Superior temporal gyrus (tissue), 1 donor: ENCODE measurements at regions not wholly inside any gene's neighbourhood (a gene's known extent, or its start where the extent isn't known, plus 50 kb on each side); places are given as distances from the start of the nearest gene placed in this dataset.
"Not testable (repeated sequence)": the region's sequence is repeated elsewhere in the genome, so short reads cannot be mapped to it uniquely, and the experiment has no call there.

Experiments
- DNase-seq: peaks from one replicate; pipeline ENCODE4 v3.0.0-alpha.2; 2016; ENCODE audit errors: extremely low spot score

DNA sequence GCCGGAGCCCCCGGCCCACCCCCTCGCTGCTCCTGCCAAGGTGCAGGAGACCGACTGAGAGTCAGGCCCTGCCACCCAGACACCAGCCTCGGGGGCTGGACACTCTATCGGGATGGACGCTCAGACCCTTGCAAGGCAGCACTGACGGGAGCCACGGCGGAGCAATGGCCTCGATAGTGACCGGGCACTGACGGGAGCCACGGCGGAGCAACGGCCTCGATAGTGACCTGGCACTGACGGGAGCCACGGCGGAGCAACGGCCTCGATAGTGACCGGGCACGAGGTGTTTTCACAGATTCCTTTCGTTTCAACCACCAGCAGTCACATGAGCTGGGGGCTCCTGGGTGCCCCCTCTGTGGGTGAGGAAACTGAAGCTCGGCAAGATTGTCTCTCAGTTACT is 123.6 kb upstream of the PPP1R26 start:
- no peak for DNase-seq

DNA sequence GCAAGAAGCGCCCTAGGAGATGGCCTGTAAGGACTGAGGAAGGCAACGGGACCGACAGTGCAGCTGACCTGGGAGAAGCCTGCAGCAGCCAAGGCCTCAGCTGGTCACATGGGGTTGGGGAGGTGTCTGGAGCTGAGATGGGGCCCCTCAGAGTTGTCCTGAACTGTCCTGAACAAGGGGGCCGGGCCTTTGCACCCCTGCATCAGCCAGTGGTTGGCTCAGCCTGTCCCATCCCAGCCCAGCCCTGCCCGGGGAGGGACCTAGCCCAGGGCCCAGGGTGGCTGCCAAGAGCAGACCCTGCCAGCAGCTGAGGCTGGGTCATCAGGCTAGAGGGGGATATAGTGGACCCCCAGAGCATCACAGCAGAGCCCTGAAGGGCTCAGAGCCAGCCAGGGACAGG is 122.8 kb upstream of the PPP1R26 start:
- no peak for DNase-seq

DNA sequence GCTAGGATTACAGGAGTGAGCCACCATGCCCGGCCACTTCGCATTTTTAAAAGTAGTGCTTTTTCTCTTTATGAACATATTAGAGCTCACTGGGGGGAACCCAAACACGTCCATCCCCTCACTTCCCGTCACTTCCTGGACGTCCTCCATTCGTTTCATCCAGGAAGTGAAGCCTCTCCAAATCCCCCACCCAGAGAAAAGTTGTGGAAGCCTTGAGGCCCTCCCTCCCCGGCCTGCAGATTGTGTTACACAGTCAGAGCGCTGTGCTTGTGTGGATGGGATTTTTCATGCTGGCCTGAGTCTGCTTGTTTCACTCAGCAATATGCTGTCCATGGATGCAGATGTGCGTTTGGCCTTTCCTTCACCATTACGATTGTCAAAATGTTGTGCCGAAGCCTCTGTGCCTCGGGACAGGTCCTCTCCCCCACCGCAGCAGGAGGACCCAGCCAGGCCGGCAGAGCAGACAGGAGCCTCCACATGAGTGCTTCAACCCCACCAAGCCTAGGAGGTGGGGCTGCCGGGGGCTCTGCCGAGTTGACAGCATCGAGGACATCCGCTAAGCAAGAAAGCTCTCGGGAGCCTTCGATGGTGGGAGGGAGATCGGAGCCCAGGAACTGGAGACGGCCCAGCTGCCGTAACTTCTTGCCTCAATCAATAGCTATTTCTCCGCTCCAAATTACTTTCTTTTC is 121.6 kb upstream of the PPP1R26 start:
- no peak for DNase-seq

DNA sequence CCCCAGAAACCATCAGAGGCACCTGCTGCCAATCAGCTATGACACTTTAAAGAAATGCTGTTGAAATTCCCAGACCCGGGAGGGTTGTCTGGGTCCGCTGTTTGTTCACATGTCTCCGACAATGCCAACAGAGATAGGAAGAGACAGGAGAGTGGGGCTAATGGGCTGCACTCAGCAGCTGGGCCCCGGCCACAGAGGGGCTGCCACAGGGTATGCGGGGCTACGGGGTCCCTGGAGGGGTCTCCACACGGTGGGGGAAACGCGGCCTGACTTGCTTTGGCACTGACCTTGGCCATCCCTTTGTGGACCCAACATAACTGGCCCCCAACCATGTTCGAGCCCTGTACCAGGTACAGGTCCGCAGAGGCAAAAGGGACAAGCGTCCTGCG is 121.0 kb upstream of the PPP1R26 start:
- DNase-seq: no peak

- DNase-seq: no peak
Measured at GRCh38 chr9:135359764-135360163, 119.8 kb upstream of the PPP1R26 start.

DNA sequence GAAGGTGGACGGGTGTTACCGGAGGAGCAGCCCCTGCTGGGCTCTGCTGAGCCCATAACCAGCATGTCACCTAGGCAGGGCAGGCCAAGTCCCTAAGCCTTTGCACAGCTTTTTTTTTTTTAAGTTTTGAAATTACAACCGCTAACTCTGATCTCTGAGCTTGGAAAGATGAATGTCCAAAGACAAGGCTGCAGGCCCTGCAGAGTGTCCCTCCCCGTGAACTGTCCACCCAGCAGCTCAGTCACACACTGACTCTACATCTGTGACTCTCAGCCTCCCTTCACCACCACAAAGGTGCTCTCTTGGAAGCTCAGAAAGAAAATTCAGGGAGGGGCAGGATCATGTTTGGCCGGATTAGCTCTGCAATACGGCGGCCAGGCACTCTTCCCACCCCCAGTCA is 119.0 kb upstream of the PPP1R26 start:
- DNase-seq: no peak

- not testable (repeated sequence) for DNase-seq
Measured at GRCh38 chr9:135361668-135362067, 117.9 kb upstream of the PPP1R26 start.

DNA sequence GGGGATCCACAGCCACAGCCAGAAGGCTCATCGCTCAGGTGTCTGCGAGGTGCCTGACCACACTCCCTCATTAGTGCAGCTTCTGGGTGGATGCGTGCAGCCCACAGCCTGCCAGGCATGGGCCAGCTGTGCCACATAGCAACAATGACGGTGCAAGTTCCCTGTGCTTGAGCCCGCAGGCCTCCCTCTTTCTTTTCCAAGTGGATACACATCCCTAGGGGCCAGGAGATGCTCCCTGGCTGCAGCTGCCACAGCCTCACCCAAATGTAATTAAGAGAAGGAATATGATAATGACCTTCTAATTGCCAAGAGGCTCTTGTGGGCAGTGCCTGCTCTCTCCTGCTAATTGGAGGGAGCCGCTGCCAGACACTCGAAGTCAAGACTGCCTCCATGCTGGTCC is 116.0 kb upstream of the PPP1R26 start:
- no peak for DNase-seq

- no peak for DNase-seq
Measured at GRCh38 chr9:135365013-135365768, 114.4 kb upstream of the PPP1R26 start.

GRCh38 chr9:135366104-135366503 is 113.5 kb upstream of the PPP1R26 start:
- DNase-seq: no peak

DNA sequence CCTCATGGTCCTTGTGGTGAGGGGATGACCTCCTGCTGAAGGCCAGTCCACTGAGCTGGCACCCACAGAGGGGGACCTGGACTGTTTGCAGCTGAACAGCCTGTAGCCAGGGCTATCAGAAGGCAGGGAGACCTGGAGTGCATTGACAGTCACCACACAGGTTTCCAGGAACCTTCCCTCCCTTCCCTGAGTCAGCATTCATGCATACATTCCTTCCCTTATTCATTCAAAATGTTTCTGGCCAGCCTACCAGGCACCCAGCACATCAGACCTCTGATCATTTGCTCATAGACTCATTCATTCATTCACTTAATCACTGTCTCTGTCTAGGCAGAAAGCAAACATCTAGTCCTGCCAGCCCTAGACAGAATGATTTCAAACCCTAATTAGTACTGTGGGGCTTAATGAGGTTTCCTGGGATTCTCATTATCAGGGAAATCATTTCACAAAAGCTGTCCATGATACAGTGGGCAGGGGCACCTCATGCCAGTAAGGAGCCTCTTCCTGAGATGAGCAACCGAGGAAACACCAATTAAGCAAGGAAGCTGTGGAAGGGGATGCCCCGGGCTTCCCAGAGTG is 110.1 kb upstream of the PPP1R26 start:
- DNase-seq: no peak

DNA sequence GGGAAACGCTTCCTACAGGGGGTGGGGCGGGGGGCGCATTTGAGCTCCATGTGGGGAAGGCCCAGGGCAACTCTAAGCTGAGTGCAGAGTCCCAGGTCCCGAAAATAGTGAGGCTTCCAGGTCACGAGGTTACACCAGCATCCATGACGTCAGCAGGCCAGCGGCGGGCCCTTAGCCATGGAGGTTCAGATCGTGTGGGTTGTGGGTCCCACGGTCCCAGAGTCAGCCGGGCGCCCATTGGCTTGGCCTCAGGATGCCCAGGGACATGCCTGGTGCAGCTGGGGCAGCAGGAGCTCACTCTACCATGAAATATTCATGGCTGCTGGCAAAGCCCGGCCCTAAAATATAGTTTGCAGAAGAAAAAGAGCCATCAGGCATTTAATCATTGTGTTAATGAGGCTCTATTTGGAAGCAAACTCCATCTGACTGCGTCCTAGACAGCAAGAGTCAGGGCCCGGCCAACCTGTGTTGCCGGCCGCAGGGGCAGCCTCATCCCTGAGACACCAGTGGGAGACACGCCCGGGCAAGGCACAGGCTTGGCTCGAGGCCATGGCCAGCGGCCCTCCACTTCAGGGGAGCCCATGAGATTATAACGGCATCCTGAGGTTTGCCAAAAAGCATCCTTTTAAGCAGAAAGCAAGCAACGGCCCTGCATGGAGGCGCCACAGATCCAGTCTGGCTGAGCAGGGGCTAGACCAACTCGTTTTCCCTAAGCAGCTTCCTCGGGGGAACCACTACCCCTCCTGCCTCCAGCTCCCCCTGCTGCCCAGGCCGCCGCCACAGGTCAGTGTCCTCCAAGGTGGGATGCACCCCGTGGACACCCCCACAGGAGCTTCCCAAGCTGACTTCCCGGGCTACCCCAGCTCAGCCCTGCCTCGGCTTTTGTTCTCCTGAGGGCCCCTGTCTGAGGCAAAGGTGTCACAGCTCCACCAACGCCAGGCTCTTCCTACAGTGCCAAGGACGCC is 108.9 kb upstream of the PPP1R26 start:
- no peak for DNase-seq

DNA sequence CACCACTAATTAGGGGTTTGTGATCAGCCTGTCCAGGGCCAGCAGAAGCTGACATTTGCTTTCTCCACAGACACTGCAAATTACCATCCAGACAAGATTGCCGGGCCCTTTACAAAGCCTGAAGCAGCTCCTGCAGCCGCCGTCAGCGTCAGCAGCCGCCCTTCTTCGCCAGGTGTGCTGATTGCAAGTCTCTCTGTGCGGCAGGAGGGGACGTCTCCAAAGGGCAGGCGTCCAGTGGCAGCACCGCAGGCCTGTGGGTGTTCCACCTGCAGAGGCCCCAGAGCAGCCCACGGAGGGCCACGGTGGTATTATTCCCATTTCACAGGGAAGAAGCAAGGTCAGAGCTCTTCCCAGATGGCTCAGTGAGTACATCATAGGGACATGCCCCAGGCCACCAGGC is 108.0 kb upstream of the PPP1R26 start:
- no peak for DNase-seq

GRCh38 chr9:135372036-135372435 is 107.5 kb upstream of the PPP1R26 start:
- DNase-seq: no peak

DNA sequence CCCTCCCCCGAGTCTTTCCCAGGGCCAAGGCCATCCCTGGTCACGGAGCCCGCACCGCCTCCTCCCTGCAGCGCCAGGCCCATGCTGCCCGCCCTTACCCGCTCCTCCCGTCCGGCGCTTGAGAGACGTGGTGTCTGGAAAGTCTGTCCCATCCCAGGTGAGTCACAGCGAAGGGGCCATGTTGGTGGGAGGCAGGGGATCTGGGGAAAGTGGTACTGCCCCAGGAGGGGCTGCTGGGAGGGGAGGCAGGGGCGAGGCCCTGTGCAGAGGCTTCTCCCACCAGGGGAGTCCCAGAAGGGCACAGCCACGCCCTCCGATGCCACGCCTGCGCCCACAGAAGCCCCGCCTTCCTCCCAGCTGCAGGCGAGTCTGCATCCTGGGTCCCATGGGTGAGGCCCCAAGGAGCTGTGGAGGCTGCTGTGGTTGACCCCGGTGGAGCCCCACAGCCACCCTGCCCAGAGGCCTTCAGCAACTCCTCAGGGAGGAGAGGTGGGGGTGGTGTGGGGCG is 107.0 kb upstream of the PPP1R26 start:
- no peak for DNase-seq

GRCh38 chr9:135373151-135373685 is 106.4 kb upstream of the PPP1R26 start:
- DNase-seq: no peak

GRCh38 chr9:135373820-135374219 is 105.8 kb upstream of the PPP1R26 start:
- DNase-seq: no peak

DNA sequence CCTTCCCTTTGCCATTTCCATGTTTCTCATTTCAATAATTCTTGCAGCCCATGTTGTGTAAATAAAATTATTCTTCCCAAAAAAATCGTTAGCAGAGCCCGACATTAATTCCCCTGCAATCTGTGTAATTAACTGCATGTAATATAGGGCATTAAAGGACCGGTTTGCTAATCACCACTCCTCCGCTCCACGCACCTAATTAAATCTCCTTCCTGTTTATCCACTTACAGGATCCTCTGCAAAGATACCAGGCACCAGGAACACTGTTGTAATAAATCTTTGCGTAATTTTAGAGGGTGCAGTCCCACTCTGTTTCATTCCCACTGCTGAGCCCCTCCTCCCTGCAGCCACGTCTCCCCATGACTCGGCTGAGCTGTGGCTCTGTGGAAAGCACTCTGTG is 105.0 kb upstream of the PPP1R26 start:
- no peak for DNase-seq

GRCh38 chr9:135375001-135375400 is 104.6 kb upstream of the PPP1R26 start:
- DNase-seq: no peak

GRCh38 chr9:135376511-135377265 is 102.9 kb upstream of the PPP1R26 start:
- no peak for DNase-seq

DNA sequence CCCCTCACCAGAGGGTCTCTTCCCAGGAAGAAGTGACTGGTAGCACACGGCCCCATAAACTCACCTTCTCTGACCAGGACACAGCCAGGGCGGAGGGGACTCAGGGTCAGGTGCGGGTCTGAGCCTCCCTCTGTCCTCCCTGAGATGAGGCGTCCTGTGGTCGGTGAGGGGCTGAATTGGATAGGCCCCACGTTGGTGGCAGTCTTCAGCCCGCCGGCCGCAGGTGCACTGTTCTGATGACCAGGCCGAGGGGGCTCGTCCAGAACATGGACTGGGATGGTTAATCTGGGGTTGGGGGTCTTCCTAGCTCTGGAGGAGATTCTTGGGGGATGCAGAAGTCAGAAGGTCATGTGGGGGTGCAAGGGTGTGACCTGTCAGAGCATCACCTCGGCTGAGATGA is 102.2 kb upstream of the PPP1R26 start:
- no peak for DNase-seq
